ENCODE measurements at regions not wholly inside any gene's neighbourhood (a gene's known extent, or its start where the extent isn't known, plus 50 kb on each side); places are given as distances from the start of the nearest gene placed in this dataset.

GRCh38 chr6:14468647-14469321 is 351.2 kb downstream of the CD83 start:
- Histone ChIP-seq H3K4me3 (ENCODE audit: low read depth, low read length, poor library complexity, severe bottlenecking) (no peak overlapping the region), H4K20me1 (ENCODE audit: insufficient read depth, low read length) (no peaks in the 10 kb centered on the region), H3K79me2 (ENCODE audit: insufficient read depth, low read depth, low read length) (no peaks in the 10 kb centered on the region), H3K4me1 (ENCODE audit: insufficient read depth, low read length, poor library complexity, severe bottlenecking) (no peaks in the 10 kb centered on the region), H3K9me2 (ENCODE audit: insufficient read depth, low read length) (no peaks in the 10 kb centered on the region), H3K36me3 (ENCODE audit: insufficient read depth, low read length) (no peaks in the 10 kb centered on the region; the same call in 1 of the 2 replicates), H3K27ac (ENCODE audit: low read depth, low read length, poor library complexity, severe bottlenecking) (no peak overlapping the region), H3K4me2 (ENCODE audit: low read length) (no peak overlapping the region), H2AFZ (ENCODE audit: low read length) (no peak overlapping the region), H3K9me3 (ENCODE audit: low read length) (peaks cover 25% of the 10 kb centered on the region)
- intact Hi-C loops (cut with micrococcal nuclease; ENCODE audit: unreplicated experiment): loop anchor here (10.0 kb wide), 1 partner anchor 254 kb away; no protein-coding TSS in a partner anchor
- no peak for DNase-seq (ENCODE audit: low spot score)
- ChIA-PET POLR2A (no interaction called here), CTCF (ENCODE audit: unreplicated experiment) (no interaction called here)
- no TSS peak for BruUV-seq (replicated peaks)
- TF ChIP-seq CTCF (conservative IDR thresholded peaks at IDR 0.05; ENCODE audit: low read length) (no peak), EZH2phosphoT487 (IDR thresholded peaks at IDR 0.05; ENCODE audit: borderline replicate concordance, low read depth, low read length) (no peak)

- DNase-seq (ENCODE audit: low spot score): no peak
- Histone ChIP-seq H3K4me1 (ENCODE audit: insufficient read depth, low read length, poor library complexity, severe bottlenecking) (peaks cover 3% of the 10 kb centered on the region), H2AFZ (ENCODE audit: low read length) (no peak overlapping the region), H3K4me3 (ENCODE audit: low read depth, low read length, poor library complexity, severe bottlenecking) (no peak overlapping the region), H3K9me3 (ENCODE audit: low read length) (peaks cover 25% of the 10 kb centered on the region), H3K27ac (ENCODE audit: low read depth, low read length, poor library complexity, severe bottlenecking) (no peak overlapping the region), H3K36me3 (ENCODE audit: insufficient read depth, low read length) (no peaks in the 10 kb centered on the region; the same call in 1 of the 2 replicates), H3K9me2 (ENCODE audit: insufficient read depth, low read length) (no peaks in the 10 kb centered on the region), H4K20me1 (ENCODE audit: insufficient read depth, low read length) (no peaks in the 10 kb centered on the region), H3K4me2 (ENCODE audit: low read length) (no peak overlapping the region), H3K79me2 (ENCODE audit: insufficient read depth, low read depth, low read length) (no peaks in the 10 kb centered on the region)
- intact Hi-C loops (cut with micrococcal nuclease; ENCODE audit: unreplicated experiment): no loop called here
- no TSS peak for BruUV-seq (replicated peaks)
- CTCF ChIA-PET (ENCODE audit: unreplicated experiment): interaction anchor here (0.8 kb wide), 1 partner anchor 191 kb away, joined by 3 read pairs; no protein-coding TSS in a partner anchor
- POLR2A ChIA-PET: interaction anchor here (1.6 kb wide), 1 partner anchor 23 kb away, joined by 7 read pairs; no protein-coding TSS in a partner anchor
- no peak for TF ChIP-seq CTCF (conservative IDR thresholded peaks at IDR 0.05; ENCODE audit: low read length)
- no peak for TF ChIP-seq EZH2phosphoT487 (IDR thresholded peaks at IDR 0.05; ENCODE audit: borderline replicate concordance, low read depth, low read length)
Observed at GRCh38 chr6:14470101-14470500, 352.5 kb downstream of the CD83 start.

GRCh38 chr6:14470671-14471070 is 353.1 kb downstream of the CD83 start:
- DNase-seq (ENCODE audit: low spot score): no peak
- H3K4me2 ChIP-seq (ENCODE audit: low read length): no peak overlapping the region
- no peaks in the 10 kb centered on the region for H3K9me2 ChIP-seq (ENCODE audit: insufficient read depth, low read length)
- H4K20me1 ChIP-seq (ENCODE audit: insufficient read depth, low read length): no peaks in the 10 kb centered on the region
- no peak overlapping the region for H2AFZ ChIP-seq (ENCODE audit: low read length)
- H3K4me3 ChIP-seq (ENCODE audit: low read depth, low read length, poor library complexity, severe bottlenecking): no peak overlapping the region
- ChIA-PET POLR2A (interaction anchor here (1.6 kb wide), 1 partner anchor 22 kb away, joined by 7 read pairs; no protein-coding TSS in a partner anchor), CTCF (ENCODE audit: unreplicated experiment) (interaction anchor here (0.8 kb wide), 1 partner anchor 190 kb away, joined by 3 read pairs; no protein-coding TSS in a partner anchor)
- intact Hi-C loops (cut with micrococcal nuclease; ENCODE audit: unreplicated experiment): no loop called here
- no peak overlapping the region for H3K27ac ChIP-seq (ENCODE audit: low read depth, low read length, poor library complexity, severe bottlenecking)
- BruUV-seq (replicated peaks): no TSS peak
- no peaks in the 10 kb centered on the region; the same call in 1 of the 2 replicates for H3K36me3 ChIP-seq (ENCODE audit: insufficient read depth, low read length)
- H3K9me3 ChIP-seq (ENCODE audit: low read length): peaks cover 25% of the 10 kb centered on the region
- no peaks in the 10 kb centered on the region for H3K79me2 ChIP-seq (ENCODE audit: insufficient read depth, low read depth, low read length)
- H3K4me1 ChIP-seq (ENCODE audit: insufficient read depth, low read length, poor library complexity, severe bottlenecking): peaks cover 6% of the 10 kb centered on the region
- TF ChIP-seq EZH2phosphoT487 (IDR thresholded peaks at IDR 0.05; ENCODE audit: borderline replicate concordance, low read depth, low read length): no peak
- no peak for TF ChIP-seq CTCF (conservative IDR thresholded peaks at IDR 0.05; ENCODE audit: low read length)
